HCT116 (cell line): ENCODE measurements at regions not wholly inside any gene's neighbourhood (a gene's known extent, or its start where the extent isn't known, plus 50 kb on each side); places are given as distances from the start of the nearest gene placed in this dataset.

ENCODE experiments used
- ATAC-seq: fragments of 200-7000 bp; cut with Tn5 transposase; 2 replicates; pipeline ENCODE4 v1.9.1; 2020; ENCODE audit warnings: mild to moderate bottlenecking, moderate library complexity
- BruUV-seq: library from RNA; stranded (reverse); fragments of 400-500 nt; replicated peaks from 2 replicates; lab custom pipeline; 2021; lab: Mats Ljungman, UMichigan
- CTCF ChIA-PET: fragments of 300-600 bp; sonication (Branson Sonifier 250); formaldehyde crosslinking; loops from one replicate; lab custom pipeline; 2021; ENCODE audit warnings: antibody characterized with exemption; lab: Charles Lee
- POLR2A ChIA-PET: fragments of 300-600, 350-600 bp; sonication (Branson Sonifier 250); formaldehyde crosslinking; loops from one replicate; lab custom pipeline; 2021; ENCODE audit warnings: antibody characterized with exemption; lab: Charles Lee
- RAD21 ChIA-PET, 2 experiments: fragments of 300-600 bp; sonication (Branson Sonifier 250); formaldehyde crosslinking; loops; one replicate each; lab custom pipeline; 2023; ENCODE audit warnings: low total read pairs in 2 of 2; ENCODE audit not compliant: uncharacterized antibody in 2 of 2, unreplicated experiment in 2 of 2, low non-redundant PET in 1 of 2; lab: Charles Lee
- DNase-seq: peaks from one replicate; pipeline ENCODE4 v3.0.0-alpha.2; 2010; ENCODE audit warnings: low read depth, low spot score
- H2AFZ ChIP-seq: fragments of 200-600 bp; shearing (Covaris generic), sonication (generic); 2 replicates; pipeline ENCODE4 v1.6.1; 2017; ENCODE audit warnings: low read depth, mixed run types, mixed read lengths, antibody characterized with exemption, low read length; ENCODE audit not compliant: poor library complexity, severe bottlenecking
- H3K27ac ChIP-seq: 2 replicates; pipeline ENCODE4 v1.5.1; 2012; ENCODE audit warnings: low read depth, low read length
- H3K27me3 ChIP-seq: fragments of 200-600 bp; sonication (generic); 2 replicates; pipeline ENCODE4 v1.6.1; 2016; ENCODE audit warnings: mixed run types, low read length, mixed read lengths; ENCODE audit not compliant: insufficient read depth
- H3K36me3 ChIP-seq, 2 experiments: fragments of 200-500 bp in 1 of 2; fragments of 200-600 bp in 1 of 2; sonication (Bioruptor generic) in 1 of 2; sonication (generic) in 1 of 2; 2 replicates each; pipeline versions ENCODE4 v1.5.1 to v1.6.1; 2014 to 2016; ENCODE audit warnings: low read length in 2 of 2, inconsistent platforms in 1 of 2, mixed read lengths in 1 of 2, mixed run types in 1 of 2; ENCODE audit not compliant: insufficient read depth in 2 of 2, control insufficient read depth in 1 of 2
- H3K4me1 ChIP-seq, 2 experiments: fragments of 200-600 bp in 1 of 2; sonication (generic) in 1 of 2; 2 replicates each; pipeline versions ENCODE4 v1.5.1 to v1.6.1; 2012 to 2017; ENCODE audit warnings: low read length in 2 of 2, inconsistent platforms in 1 of 2, mild to moderate bottlenecking in 1 of 2, mixed read lengths in 1 of 2, mixed run types in 1 of 2, moderate library complexity in 1 of 2; ENCODE audit not compliant: insufficient read depth in 2 of 2, control insufficient read depth in 1 of 2
- H3K4me2 ChIP-seq: fragments of 200-600 bp; sonication (generic); 2 replicates; pipeline ENCODE4 v1.6.1; 2017; ENCODE audit warnings: mixed run types, low read length, mixed read lengths
- H3K4me3 ChIP-seq, 2 experiments: fragments of 200-600 bp in 1 of 2; sonication (generic) in 1 of 2; replicated peaks in 1 of 2; 2 replicates each; pipeline ENCODE4 v1.5.1; 2011 to 2016; ENCODE audit warnings: low read length in 2 of 2, control low read depth in 1 of 2, low read depth in 1 of 2, mild to moderate bottlenecking in 1 of 2, mixed read lengths in 1 of 2, mixed run types in 1 of 2
- H3K79me2 ChIP-seq: fragments of 200-600 bp; sonication (generic); 2 replicates; pipeline ENCODE4 v1.6.1; 2017; ENCODE audit warnings: mild to moderate bottlenecking, mixed run types, low read length, moderate library complexity, mixed read lengths; ENCODE audit not compliant: insufficient read depth
- H3K9ac ChIP-seq: fragments of 200-600 bp; sonication (generic); 2 replicates; pipeline ENCODE4 v1.6.1; 2016; ENCODE audit warnings: low read length, mixed read lengths
- H3K9me2 ChIP-seq: fragments of 200-600 bp; sonication (generic), shearing (Covaris generic); 2 replicates; pipeline ENCODE4 v1.6.1; 2017; ENCODE audit warnings: mixed run types, mild to moderate bottlenecking, moderate library complexity; ENCODE audit not compliant: insufficient read depth
- H3K9me3 ChIP-seq, 2 experiments: fragments of 200-500 bp in 1 of 2; fragments of 200-600 bp in 1 of 2; sonication (Bioruptor generic) in 1 of 2; sonication (generic) in 1 of 2; 2 replicates each; pipeline ENCODE4 v1.6.1; 2014 to 2017; ENCODE audit warnings: low read length in 2 of 2, mixed read lengths in 2 of 2, inconsistent platforms in 1 of 2, low read depth in 1 of 2, mild to moderate bottlenecking in 1 of 2, mixed run types in 1 of 2, moderate library complexity in 1 of 2; ENCODE audit not compliant: control insufficient read depth in 1 of 2, insufficient read depth in 1 of 2
- H4K20me1 ChIP-seq: fragments of 200-600 bp; sonication (generic), shearing (Covaris generic); 2 replicates; pipeline ENCODE4 v1.6.1; 2017; ENCODE audit warnings: mixed run types, mild to moderate bottlenecking, moderate library complexity; ENCODE audit not compliant: insufficient read depth
- ELF1 ChIP-seq: IDR thresholded peaks from 2 replicates; pipeline ENCODE4 v1.6.1; 2012; ENCODE audit warnings: low read depth, borderline replicate concordance
- EZH2phosphoT487 ChIP-seq: fragments of 200-600 bp; IDR thresholded peaks from 2 replicates; pipeline ENCODE4 v1.6.1; 2018; ENCODE audit warnings: antibody characterized with exemption, borderline replicate concordance
- POLR2A ChIP-seq: IDR thresholded peaks from 2 replicates; pipeline ENCODE4 v1.7.0; 2011; ENCODE audit warnings: borderline replicate concordance; ENCODE audit not compliant: insufficient read depth, insufficient read length; ENCODE audit errors: extremely low read depth
- POLR2AphosphoS5 ChIP-seq: IDR thresholded peaks from 2 replicates; pipeline ENCODE4 v1.6.1; 2011; ENCODE audit warnings: mild to moderate bottlenecking, low read depth, low read length, moderate library complexity
- SIN3A ChIP-seq: IDR thresholded peaks from 2 replicates; pipeline ENCODE4 v1.6.1; 2012; ENCODE audit warnings: low read depth
- SP1 ChIP-seq: IDR thresholded peaks from 2 replicates; pipeline ENCODE4 v1.6.1; 2012; ENCODE audit warnings: low read depth
- SRF ChIP-seq: IDR thresholded peaks from 2 replicates; pipeline ENCODE4 v1.6.1; 2012; ENCODE audit warnings: low read depth
- TCF7L2 ChIP-seq: IDR thresholded peaks from 2 replicates; pipeline ENCODE4 v1.7.0; 2011; ENCODE audit warnings: borderline replicate concordance, inconsistent platforms; ENCODE audit not compliant: insufficient read depth, insufficient read length; ENCODE audit errors: extremely low read depth
- YY1 ChIP-seq: IDR thresholded peaks from 2 replicates; pipeline ENCODE4 v1.6.1; 2011; ENCODE audit warnings: low read length, low read depth, moderate library complexity, mild to moderate bottlenecking; ENCODE audit not compliant: insufficient replicate concordance; ENCODE audit errors: extremely low read depth
- ZNF274 ChIP-seq: fragments of 200-500 bp; sonication (Bioruptor generic); IDR thresholded peaks from 2 replicates; pipeline ENCODE4 v1.6.1; 2014; ENCODE audit warnings: mild to moderate bottlenecking, low read depth, low read length, inconsistent platforms
- intact Hi-C: fragments of 100-400 bp; cut with micrococcal nuclease; formaldehyde crosslinking; loops from 2 replicates; pipeline ENCODE4 v1.10.0; 2022
- TF ChIP-seq, protein P1 (sequence below), 3 experiments: fragments of 200-600 bp in 1 of 3; sonication (generic) in 1 of 3; IDR thresholded peaks in 2 of 3; conservative IDR thresholded peaks in 1 of 3; 2 replicates each; pipeline ENCODE4 v1.5.1; 2012 to 2017; ENCODE audit warnings: low read depth in 2 of 3, low read length in 2 of 3, antibody characterized with exemption in 1 of 3, borderline replicate concordance in 1 of 3, control low read depth in 1 of 3, mild to moderate bottlenecking in 1 of 3, mixed read lengths in 1 of 3, mixed run types in 1 of 3, moderate library complexity in 1 of 3; ENCODE audit not compliant: insufficient read depth in 1 of 3
- TF ChIP-seq, protein P2 (sequence below): IDR thresholded peaks from 2 replicates; pipeline ENCODE4 v1.6.1; 2012
- TF ChIP-seq, protein P3 (sequence below): IDR thresholded peaks from 2 replicates; pipeline ENCODE4 v1.6.1; 2012; ENCODE audit warnings: low read depth
- TF ChIP-seq, protein P4 (sequence below): IDR thresholded peaks from 2 replicates; pipeline ENCODE4 v1.6.1; 2011; ENCODE audit warnings: mild to moderate bottlenecking, low read length, moderate library complexity; ENCODE audit not compliant: insufficient replicate concordance; ENCODE audit errors: extremely low read depth

DNA sequence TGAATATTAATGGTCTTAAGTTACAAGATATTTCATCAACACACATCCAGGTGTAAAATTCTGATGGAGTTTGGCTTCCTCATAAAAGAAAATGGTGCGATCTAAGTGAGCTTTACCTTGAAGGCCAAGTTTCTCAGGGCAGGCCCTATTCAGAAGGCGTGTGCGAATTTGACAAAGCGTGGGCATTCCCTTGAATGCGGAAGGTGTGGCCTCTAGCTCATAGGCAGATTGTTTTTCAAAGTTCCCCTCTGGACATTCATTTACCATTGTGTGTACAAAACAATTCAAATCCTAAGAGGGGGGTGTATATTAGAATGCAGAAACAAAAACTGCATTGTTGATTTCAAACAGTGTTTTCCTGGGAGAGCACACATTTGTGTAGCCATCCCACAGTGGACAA is 411.9 kb upstream of the PKN2 start:
- ATAC-seq (no peak), DNase-seq (no peak)
- Histone ChIP-seq H3K79me2 (no peaks in the 10 kb centered on the region), H3K9me2 (no peaks in the 10 kb centered on the region), H3K4me2 (no peak overlapping the region), H4K20me1 (no peaks in the 10 kb centered on the region), H2AFZ (no peak overlapping the region), H3K27ac (no peak overlapping the region), H3K36me3 (no peaks in the 10 kb centered on the region), H3K4me3 (no peak overlapping the region), H3K9me3 (no peaks in the 10 kb centered on the region), H3K4me1 (no peaks in the 10 kb centered on the region), H3K9ac (no peak overlapping the region), H3K27me3 (no peaks in the 10 kb centered on the region)
- ChIA-PET RAD21 (no interaction called here), CTCF (no interaction called here), POLR2A (no interaction called here)
- no TSS peak for BruUV-seq
- TF ChIP-seq ELF1 (no peak), POLR2AphosphoS5 (no peak), TCF7L2 (no peak), SP1 (no peak), EZH2phosphoT487 (no peak), ZNF274 (no peak), SRF (no peak), YY1 (no peak), SIN3A (no peak), POLR2A (no peak)
- TF ChIP-seq, protein P1, sequence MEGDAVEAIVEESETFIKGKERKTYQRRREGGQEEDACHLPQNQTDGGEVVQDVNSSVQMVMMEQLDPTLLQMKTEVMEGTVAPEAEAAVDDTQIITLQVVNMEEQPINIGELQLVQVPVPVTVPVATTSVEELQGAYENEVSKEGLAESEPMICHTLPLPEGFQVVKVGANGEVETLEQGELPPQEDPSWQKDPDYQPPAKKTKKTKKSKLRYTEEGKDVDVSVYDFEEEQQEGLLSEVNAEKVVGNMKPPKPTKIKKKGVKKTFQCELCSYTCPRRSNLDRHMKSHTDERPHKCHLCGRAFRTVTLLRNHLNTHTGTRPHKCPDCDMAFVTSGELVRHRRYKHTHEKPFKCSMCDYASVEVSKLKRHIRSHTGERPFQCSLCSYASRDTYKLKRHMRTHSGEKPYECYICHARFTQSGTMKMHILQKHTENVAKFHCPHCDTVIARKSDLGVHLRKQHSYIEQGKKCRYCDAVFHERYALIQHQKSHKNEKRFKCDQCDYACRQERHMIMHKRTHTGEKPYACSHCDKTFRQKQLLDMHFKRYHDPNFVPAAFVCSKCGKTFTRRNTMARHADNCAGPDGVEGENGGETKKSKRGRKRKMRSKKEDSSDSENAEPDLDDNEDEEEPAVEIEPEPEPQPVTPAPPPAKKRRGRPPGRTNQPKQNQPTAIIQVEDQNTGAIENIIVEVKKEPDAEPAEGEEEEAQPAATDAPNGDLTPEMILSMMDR (IDR thresholded peaks at IDR 0.05 in 2 of 3, conservative IDR thresholded peaks at IDR 0.05 in 1 of 3; ENCODE audit: borderline replicate concordance in 1 of 3, insufficient read depth in 1 of 3, low read depth in 2 of 3, low read length in 2 of 3): no peak
- TF ChIP-seq, protein P2, sequence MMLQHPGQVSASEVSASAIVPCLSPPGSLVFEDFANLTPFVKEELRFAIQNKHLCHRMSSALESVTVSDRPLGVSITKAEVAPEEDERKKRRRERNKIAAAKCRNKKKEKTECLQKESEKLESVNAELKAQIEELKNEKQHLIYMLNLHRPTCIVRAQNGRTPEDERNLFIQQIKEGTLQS: no peak
- TF ChIP-seq, protein P3, sequence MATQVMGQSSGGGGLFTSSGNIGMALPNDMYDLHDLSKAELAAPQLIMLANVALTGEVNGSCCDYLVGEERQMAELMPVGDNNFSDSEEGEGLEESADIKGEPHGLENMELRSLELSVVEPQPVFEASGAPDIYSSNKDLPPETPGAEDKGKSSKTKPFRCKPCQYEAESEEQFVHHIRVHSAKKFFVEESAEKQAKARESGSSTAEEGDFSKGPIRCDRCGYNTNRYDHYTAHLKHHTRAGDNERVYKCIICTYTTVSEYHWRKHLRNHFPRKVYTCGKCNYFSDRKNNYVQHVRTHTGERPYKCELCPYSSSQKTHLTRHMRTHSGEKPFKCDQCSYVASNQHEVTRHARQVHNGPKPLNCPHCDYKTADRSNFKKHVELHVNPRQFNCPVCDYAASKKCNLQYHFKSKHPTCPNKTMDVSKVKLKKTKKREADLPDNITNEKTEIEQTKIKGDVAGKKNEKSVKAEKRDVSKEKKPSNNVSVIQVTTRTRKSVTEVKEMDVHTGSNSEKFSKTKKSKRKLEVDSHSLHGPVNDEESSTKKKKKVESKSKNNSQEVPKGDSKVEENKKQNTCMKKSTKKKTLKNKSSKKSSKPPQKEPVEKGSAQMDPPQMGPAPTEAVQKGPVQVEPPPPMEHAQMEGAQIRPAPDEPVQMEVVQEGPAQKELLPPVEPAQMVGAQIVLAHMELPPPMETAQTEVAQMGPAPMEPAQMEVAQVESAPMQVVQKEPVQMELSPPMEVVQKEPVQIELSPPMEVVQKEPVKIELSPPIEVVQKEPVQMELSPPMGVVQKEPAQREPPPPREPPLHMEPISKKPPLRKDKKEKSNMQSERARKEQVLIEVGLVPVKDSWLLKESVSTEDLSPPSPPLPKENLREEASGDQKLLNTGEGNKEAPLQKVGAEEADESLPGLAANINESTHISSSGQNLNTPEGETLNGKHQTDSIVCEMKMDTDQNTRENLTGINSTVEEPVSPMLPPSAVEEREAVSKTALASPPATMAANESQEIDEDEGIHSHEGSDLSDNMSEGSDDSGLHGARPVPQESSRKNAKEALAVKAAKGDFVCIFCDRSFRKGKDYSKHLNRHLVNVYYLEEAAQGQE: no peak
- TF ChIP-seq, protein P4, sequence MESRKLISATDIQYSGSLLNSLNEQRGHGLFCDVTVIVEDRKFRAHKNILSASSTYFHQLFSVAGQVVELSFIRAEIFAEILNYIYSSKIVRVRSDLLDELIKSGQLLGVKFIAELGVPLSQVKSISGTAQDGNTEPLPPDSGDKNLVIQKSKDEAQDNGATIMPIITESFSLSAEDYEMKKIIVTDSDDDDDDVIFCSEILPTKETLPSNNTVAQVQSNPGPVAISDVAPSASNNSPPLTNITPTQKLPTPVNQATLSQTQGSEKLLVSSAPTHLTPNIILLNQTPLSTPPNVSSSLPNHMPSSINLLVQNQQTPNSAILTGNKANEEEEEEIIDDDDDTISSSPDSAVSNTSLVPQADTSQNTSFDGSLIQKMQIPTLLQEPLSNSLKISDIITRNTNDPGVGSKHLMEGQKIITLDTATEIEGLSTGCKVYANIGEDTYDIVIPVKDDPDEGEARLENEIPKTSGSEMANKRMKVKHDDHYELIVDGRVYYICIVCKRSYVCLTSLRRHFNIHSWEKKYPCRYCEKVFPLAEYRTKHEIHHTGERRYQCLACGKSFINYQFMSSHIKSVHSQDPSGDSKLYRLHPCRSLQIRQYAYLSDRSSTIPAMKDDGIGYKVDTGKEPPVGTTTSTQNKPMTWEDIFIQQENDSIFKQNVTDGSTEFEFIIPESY: no peak
- intact Hi-C loops: no loop called here
